GM12864 (cell line): ENCODE measurements at regions not wholly inside any gene's neighbourhood (a gene's known extent, or its start where the extent isn't known, plus 50 kb on each side); places are given as distances from the start of the nearest gene placed in this dataset.

Experiments
- DNase-seq: peaks from one replicate; pipeline ENCODE4 v3.0.0-alpha.2; 2011; ENCODE audit warnings: low read depth
- H3K4me3 ChIP-seq: 2 replicates; pipeline ENCODE4 v1.5.1; 2011; ENCODE audit warnings: mild to moderate bottlenecking, low read depth, low read length, control low read depth
- CTCF ChIP-seq: IDR thresholded peaks from 2 replicates; pipeline ENCODE4 v1.5.1; 2011; ENCODE audit warnings: low read depth, mild to moderate bottlenecking, moderate library complexity, low read length, control low read depth, inconsistent platforms; ENCODE audit errors: missing control alignments

DNA sequence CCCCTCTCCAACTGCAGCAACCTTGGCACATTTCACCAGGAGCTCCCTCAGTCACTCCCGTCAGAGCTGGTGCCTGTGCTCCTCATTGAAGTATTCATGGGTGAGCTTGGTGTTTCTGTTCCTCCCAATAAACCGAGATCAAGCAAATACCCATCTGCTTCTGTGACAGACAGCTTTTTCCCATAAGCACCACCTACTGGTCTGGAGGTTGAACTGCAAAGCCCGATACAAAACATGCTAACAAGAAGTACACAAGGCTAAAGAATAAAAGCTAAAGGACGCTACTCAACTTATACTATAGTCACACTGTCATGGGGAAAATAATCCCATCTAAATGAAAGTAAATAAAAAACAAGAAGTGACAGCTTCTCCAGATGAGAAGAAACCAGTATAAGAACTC lies 111.9 kb upstream of the C21orf91 start:
- peak; percentile 58 for TF ChIP-seq CTCF
- no peak overlapping the region for H3K4me3 ChIP-seq
- no peak for DNase-seq

GRCh38 chr21:17930093-17930492 lies 110.9 kb upstream of the C21orf91 start:
- H3K4me3 ChIP-seq = no peak overlapping the region
- no peak for DNase-seq
- no peak for TF ChIP-seq CTCF

GRCh38 chr21:17929510-17929909 lies 110.4 kb upstream of the C21orf91 start:
- no peak for TF ChIP-seq CTCF
- no peak for DNase-seq
- H3K4me3 ChIP-seq = no peak overlapping the region

- DNase-seq = no peak
- TF ChIP-seq CTCF = peak; percentile 35
Measured at GRCh38 chr21:17925899-17926298, 106.7 kb upstream of the C21orf91 start.

GRCh38 chr21:17925000-17925610 lies 105.9 kb upstream of the C21orf91 start:
- peak; percentile 42 for DNase-seq
- peak; percentile 93 for TF ChIP-seq CTCF
- H3K4me3 ChIP-seq = no peak overlapping the region

More at GRCh38 chr21:17925899-17926298, 106.7 kb upstream of the C21orf91 start:
- no peak overlapping the region for H3K4me3 ChIP-seq

DNA sequence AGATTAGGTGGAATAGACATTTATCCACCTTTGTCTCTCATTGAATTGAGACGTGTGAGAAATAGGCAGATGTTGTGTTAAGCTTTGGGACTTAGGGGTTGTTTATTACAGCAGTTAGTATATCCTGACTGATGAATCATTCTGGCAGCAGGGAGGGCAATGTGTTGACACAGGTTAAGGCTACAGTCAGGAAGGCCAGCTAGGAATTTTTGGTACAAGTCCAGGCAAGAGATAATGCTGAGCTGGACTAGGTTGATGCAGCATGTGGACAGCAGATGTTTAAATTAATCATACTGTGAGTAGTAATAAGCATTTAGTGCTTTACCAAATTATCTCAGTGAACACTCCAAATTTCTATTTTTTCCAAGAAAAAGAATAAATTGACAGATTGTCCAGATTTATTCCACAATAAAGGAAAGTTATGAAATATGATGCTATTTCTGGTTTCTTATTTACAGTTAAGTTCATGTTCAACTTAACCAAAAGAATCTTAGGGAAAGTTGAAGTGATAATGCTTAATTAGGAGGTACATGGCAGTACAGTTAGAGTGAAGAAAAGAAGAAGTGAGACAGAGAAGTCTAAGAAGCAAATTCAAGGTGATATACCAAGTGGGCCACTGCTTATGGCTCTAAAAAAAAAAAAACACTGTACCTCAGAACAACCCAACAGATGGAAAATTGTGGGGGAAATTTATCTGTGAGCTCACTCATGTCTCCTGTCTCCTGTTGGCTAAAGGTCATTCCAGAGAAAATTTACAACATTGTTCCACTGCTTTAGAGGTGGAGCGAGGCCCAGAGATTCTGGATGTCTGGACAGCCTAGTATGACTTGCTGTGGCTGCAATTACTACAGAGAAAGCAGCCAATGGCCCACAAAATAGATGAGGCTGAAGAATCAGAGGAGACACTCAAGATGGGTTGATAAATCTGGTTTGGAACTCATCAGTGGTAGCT lies 102.7 kb upstream of the C21orf91 start:
- no peak for DNase-seq
- TF ChIP-seq CTCF = no peak
- H3K4me3 ChIP-seq = no peak overlapping the region
